ENCODE measurements at regions not wholly inside any gene's neighbourhood (a gene's known extent, or its start where the extent isn't known, plus 50 kb on each side); places are given as distances from the start of the nearest gene placed in this dataset.
A peak's percentile ranks its signal among the peaks of the same experiment; 100 is the strongest.

DNA sequence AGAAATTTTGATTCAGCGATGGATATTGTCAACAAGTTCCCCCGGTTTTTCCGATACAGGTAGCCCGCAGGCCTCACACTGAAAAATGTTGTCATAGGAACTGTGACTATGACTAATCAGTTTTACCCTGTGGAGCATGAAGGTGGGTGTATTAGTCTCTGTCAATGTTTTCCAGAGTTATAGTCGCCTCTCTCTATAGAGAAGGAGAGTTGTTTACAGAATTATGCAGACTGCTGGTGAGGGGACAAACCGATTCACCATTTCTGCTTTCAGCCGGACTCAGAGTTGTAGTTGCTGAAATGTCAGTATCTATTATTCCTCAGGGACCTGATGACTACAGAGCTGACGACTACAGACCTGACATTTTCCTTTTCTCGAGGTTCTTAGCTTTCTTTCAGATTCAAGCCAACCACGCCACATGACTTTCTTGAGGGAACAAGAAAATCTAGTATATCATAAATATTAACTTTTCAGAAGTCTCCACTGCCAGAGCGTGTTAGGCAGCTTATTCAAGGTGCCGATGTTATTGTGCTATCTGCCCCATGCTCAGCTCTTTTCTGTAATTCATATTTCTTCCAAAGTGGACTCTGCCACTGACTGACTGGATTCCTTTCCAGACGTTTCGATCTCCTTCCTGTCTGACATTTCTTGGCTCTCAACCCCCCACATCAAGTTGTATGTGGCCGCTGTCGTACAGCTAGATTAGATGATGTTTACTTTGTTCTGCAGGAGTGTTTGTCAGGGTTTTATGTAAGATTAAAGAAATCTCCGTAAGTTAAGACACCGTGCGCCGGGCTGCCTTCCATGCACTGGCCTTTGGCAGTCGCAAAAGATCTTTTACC is 178.1 kb downstream of the FGF1 start:
- no peak for DNase-seq

- no peak for DNase-seq
Observed at GRCh38 chr5:142506756-142507155, 179.1 kb downstream of the FGF1 start.

- DNase-seq, result no peak
Observed at GRCh38 chr5:142506046-142506445, 179.8 kb downstream of the FGF1 start.

DNA sequence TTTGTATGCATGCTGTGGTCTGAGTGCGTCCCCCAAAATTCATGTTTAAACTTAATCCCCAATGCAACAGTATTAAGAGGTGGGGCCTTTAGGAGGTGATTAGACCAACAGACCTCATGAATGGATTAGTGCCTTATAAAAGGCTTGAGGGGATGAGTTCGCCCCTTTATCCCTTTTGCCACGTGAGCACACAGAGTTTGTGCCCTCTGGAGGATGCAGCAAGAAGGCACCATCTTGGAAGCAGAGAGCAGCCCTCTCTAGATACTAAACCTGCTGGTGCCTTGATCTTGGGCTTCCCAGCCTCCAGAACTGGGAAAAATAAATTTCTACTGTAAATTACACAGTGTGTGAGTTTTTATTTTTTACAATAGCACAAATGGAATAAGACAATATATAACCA is 177.1 kb upstream of the SPRY4 start:
- DNase-seq, result no peak

DNA sequence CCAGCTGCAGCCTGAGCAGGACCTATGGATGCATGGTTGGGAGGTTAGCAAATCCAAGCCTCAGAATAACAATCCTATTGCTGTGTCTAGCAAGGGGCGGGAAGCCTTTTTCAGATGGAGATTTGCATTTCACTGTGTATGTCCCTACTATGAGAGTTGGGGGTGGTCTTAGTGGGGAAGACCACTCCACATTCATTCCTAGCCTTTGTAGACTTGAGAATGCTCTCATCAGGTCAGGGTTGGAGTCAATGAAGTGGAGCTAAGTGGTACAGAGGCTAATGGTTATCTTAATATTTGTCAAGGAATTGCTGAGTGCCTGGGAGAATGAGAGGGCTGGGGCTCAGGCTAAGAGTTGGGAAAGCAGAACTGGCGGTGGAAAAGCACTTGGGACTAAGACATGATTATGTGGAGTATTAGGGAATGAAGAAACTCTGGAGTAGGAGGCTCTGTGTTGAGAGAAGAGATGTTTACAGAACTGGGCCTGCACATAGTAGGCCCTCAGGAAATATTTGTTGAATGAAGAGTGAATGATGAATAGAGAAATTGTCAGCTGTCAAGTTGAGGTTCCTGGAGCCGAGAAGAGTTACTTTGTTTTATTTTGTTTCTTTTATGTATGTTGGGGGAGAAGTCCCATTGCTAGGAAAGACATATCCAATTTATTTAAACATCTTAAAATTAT is 175.5 kb upstream of the SPRY4 start:
- DNase-seq, result no peak

DNA sequence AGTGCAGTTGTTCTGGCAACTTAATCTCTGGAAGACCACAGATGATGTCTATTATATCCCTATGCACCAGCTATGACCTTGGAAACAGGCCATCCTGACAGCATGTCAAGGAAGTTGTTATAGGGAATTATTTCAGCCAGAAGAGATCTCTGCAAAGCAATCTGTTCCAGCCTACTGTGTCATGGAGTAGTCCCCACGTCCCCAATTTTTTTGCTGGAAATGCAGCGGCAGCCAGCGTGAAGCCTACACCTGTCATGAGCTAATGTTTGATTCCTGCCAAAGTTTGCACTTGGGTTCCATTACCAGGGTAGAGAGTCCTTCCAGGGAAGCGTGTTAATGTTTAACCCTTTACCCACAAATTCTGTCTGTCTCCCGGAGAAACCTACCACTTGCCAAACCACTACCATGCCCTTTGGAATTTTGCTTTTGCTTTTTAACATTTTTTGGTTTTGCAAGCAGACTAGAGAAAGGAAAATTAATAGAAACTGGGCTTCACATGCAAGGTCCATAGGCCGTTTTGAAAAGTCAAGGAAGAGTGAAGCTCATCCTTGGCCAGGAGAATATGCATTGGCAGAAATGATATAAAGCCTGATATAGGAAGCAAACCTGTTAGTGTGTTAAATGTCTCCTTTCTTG is 174.9 kb upstream of the SPRY4 start:
- DNase-seq, result no peak

DNA sequence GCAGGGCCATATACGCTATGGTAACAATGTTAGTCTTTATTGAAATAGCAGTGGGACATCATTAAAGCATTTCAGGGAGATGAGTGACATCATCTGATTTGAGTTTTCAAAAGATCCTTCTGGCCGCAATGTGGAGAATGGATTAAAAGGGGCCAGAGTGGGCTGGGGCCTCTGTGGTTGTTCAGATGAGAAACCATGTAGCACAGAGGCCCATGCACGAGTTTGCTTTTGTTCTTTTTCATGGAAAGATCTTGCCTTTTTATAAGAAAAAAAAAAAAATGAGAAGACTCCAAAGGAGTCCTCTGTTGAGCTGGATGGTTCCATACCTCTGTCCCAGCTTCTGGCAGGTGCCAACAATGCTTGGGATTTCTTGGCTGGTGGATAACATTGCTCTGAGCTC is 173.5 kb upstream of the SPRY4 start:
- no peak for DNase-seq

DNA sequence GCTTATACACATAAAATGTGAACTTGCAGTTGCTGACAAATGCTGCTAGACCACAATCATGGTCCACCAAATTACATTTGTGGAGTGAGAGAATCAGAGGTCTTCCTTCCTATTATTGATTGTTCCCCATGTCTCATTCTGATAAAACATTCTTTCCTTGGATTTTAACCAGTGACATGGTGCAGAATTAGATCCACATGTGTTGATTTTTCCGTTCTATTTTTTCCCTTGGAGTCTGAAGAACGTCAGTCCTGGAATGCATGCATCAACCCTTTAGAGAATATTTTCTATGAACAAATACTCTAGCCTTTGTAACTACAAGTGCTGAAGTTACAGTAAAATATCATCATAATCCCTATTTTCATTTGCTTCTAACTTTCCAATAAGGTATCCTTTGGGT is 170.7 kb upstream of the SPRY4 start:
- no peak for DNase-seq

- DNase-seq, result no peak
Observed at GRCh38 chr5:142493875-142494518, 169.2 kb upstream of the SPRY4 start.

GRCh38 chr5:142492781-142493281 is 168.0 kb upstream of the SPRY4 start:
- peak; percentile 19 for DNase-seq

GRCh38 chr5:142491679-142492078 is 166.9 kb upstream of the SPRY4 start:
- no peak for DNase-seq

GRCh38 chr5:142491270-142491669 is 166.4 kb upstream of the SPRY4 start:
- DNase-seq, result no peak

DNA sequence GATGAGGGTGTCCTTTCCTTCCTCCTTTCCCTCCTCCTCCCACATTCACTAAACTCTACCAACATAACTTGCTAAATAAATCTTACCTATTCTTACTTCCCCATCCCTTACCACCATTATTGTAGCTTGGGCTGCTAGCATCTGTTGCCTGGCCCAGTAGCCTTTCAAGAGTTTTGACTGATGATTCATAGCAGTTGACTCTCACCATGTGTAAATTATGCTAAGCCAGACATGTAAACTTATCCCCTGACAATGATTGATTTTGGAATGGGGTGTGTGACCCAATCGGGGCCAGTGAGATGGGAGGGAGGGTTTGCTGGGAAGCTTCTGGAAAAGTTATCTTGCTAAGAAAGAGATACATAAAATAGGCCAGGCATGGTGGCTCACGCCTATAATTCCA is 161.8 kb upstream of the SPRY4 start:
- no peak for DNase-seq

- no peak for DNase-seq
Observed at GRCh38 chr5:142486020-142486419, 161.2 kb upstream of the SPRY4 start.

GRCh38 chr5:142484821-142485387 is 160.1 kb upstream of the SPRY4 start:
- DNase-seq, result no peak

DNA sequence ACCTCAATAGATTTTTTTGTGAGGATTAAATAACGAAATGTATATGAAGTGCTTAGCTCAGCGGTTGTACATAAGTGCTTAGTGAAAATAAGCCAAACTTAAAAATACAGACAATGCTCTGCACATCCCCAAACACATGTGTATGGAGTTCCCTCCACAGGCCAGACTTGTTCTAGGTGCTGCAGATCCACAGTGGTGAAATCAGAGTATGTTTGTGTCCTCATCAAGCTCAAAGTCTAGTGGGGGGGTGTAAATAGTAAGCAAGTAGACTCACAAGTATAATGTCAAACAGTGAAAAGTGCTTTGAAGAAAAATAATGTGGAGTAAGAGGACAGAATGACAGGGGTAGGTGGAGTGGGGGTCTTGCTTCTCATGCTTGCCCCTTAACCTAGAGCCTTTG is 157.4 kb upstream of the SPRY4 start:
- no peak for DNase-seq

- peak; percentile 8 for DNase-seq
Observed at GRCh38 chr5:142481410-142481809, 156.6 kb upstream of the SPRY4 start.

GRCh38 chr5:142479854-142480519 is 155.2 kb upstream of the SPRY4 start:
- no peak for DNase-seq

- DNase-seq, result no peak
Observed at GRCh38 chr5:142479150-142479549, 154.3 kb upstream of the SPRY4 start.

DNA sequence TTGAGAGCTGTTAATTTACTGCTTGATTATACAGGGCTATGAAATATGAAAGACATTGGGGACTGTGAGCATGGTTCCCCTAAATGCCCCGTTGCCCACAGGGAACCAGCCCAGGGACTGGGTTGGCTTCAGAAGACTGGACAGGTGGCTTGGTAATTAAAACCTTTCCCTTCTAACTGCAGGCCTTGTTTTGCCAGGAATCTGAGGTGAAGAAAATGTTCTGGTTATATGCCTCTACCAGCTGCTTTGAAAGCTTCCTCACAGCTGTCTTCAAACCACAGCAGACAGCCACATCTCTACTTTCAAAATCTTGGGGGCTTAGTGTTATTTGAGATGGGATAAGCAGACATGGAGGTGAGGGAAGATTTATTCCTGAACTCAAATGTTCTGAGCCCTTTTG is 153.3 kb upstream of the SPRY4 start:
- no peak for DNase-seq

DNA sequence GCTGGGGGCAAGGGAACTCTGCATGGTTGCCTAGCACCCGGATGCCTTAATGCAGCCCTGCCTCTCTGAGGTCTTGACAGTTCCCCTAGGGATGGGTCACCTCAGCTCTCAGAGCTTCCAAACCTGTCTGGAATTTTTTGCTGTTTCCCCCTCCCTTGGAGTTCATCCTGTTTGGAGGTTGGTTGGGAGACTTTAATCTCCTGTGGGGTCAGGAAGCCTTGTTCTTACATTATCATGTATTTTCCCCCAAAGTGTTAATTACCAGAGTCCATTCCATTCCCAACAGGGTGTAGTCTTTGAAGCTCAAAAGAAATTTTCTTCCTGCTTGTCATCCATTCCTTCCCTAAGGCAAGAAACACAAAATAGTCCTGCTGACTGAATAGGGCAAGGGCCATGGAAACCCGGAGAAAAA is 150.3 kb upstream of the SPRY4 start:
- no peak for DNase-seq

GRCh38 chr5:142474431-142475094 is 149.7 kb upstream of the SPRY4 start:
- DNase-seq, result no peak

Measured in suppressor macrophage treated with lipopolysaccharide for 4 hours (primary cell).